GM12878 (cell line): ENCODE measurements at regions not wholly inside any gene's neighbourhood (a gene's known extent, or its start where the extent isn't known, plus 50 kb on each side); places are given as distances from the start of the nearest gene placed in this dataset.

Source experiments
- ATAC-seq: fragments of 200-7000 bp; cut with Tn5 transposase; 3 replicates; pipeline ENCODE4 v1.9.1; 2020; ENCODE audit warnings: mild to moderate bottlenecking, moderate library complexity
- BruUV-seq: library from RNA; stranded (reverse); fragments of 400-500 nt; replicated peaks from 2 replicates; lab custom pipeline; 2021; lab: Mats Ljungman, UMichigan
- CTCF ChIA-PET: fragments of 300-600 bp; sonication (Branson Sonifier 250); formaldehyde crosslinking; extraction: SDS; loops from one replicate; lab custom pipeline; 2021; ENCODE audit warnings: inconsistent platforms; lab: Yijun Ruan, JAX
- POLR2A ChIA-PET: fragments of 350-600 bp; formaldehyde crosslinking; extraction: SDS; loops from one replicate; lab custom pipeline; 2021; ENCODE audit warnings: inconsistent platforms; lab: Charles Lee
- RAD21 ChIA-PET: fragments of 300-600 bp; sonication (Branson Sonifier 250); formaldehyde crosslinking; loops from one replicate; lab custom pipeline; 2023; ENCODE audit warnings: antibody characterized with exemption; ENCODE audit not compliant: unreplicated experiment; lab: Charles Lee
- SMC1A ChIA-PET: fragments of 300-600 bp; sonication (Branson Sonifier 250); formaldehyde crosslinking; loops from one replicate; lab custom pipeline; 2023; ENCODE audit not compliant: unreplicated experiment, uncharacterized antibody; lab: Charles Lee
- DNase-seq: peaks from one replicate; pipeline ENCODE4 v3.0.0-alpha.2; 2011; ENCODE audit warnings: low read depth, low spot score
- FAIRE-seq: peaks from 3 replicates; lab custom pipeline; 2011; peaks lifted over from hg19 to GRCh38; lab: Jason Lieb, UNC
- H2AFZ ChIP-seq: 2 replicates; pipeline ENCODE4 v1.6.0; 2011; ENCODE audit warnings: low read depth, low read length, control low read depth; ENCODE audit not compliant: control insufficient read depth
- H3K27ac ChIP-seq: 2 replicates; pipeline ENCODE4 v1.5.1; 2011; ENCODE audit warnings: control low read depth; ENCODE audit not compliant: control insufficient read depth, insufficient read depth
- H3K27me3 ChIP-seq, 2 experiments: replicated peaks in 1 of 2; 2 replicates each; pipeline versions ENCODE4 v1.6.0 to v1.6.1; 2011; ENCODE audit warnings: low read length in 1 of 2; ENCODE audit not compliant: control insufficient read depth in 2 of 2, insufficient read depth in 2 of 2
- H3K36me3 ChIP-seq, 2 experiments: 2 replicates each; pipeline ENCODE4 v1.5.1; 2011; ENCODE audit warnings: low read length in 1 of 2; ENCODE audit not compliant: control insufficient read depth in 2 of 2, insufficient read depth in 2 of 2
- H3K4me1 ChIP-seq: 2 replicates; pipeline ENCODE4 v1.6.1; 2011; ENCODE audit warnings: mild to moderate bottlenecking, low read length, moderate library complexity, mixed read lengths; ENCODE audit not compliant: control insufficient read depth, insufficient read depth
- H3K4me2 ChIP-seq: 2 replicates; pipeline ENCODE4 v1.6.0; 2011; ENCODE audit warnings: control low read depth; ENCODE audit not compliant: control insufficient read depth, insufficient read depth
- H3K4me3 ChIP-seq: fragments of 200-600 bp; sonication (generic); 2 replicates; pipeline ENCODE4 v1.5.1; 2016
- H3K79me2 ChIP-seq: 2 replicates; pipeline ENCODE4 v1.6.0; 2011; ENCODE audit warnings: low read length; ENCODE audit not compliant: control insufficient read depth, insufficient read depth
- H3K9ac ChIP-seq: 2 replicates; pipeline ENCODE4 v1.8.0; 2011; ENCODE audit warnings: low read length, control low read depth, mixed read lengths; ENCODE audit not compliant: control insufficient read depth, insufficient read depth
- H3K9me3 ChIP-seq: replicated peaks from 3 replicates; pipeline ENCODE4 v1.5.1; 2011; ENCODE audit warnings: mild to moderate bottlenecking, low read length; ENCODE audit not compliant: control insufficient read depth, insufficient read depth
- H4K20me1 ChIP-seq: 2 replicates; pipeline ENCODE4 v1.6.0; 2011; ENCODE audit not compliant: control insufficient read depth, insufficient read depth
- CEBPB ChIP-seq, 2 experiments: fragments of 150-350 bp in 1 of 2; IDR thresholded peaks; 2 replicates each; pipeline ENCODE4 v1.6.1; 2012 to 2014; ENCODE audit warnings: low read depth in 2 of 2, low read length in 2 of 2, borderline replicate concordance in 1 of 2, inconsistent platforms in 1 of 2
- FOXK2 ChIP-seq: fragments of 450-650 bp; IDR thresholded peaks from 2 replicates; pipeline ENCODE4 v1.6.1; 2017; ENCODE audit warnings: mild to moderate bottlenecking, moderate library complexity
- HCFC1 ChIP-seq: fragments of 150-350 bp; IDR thresholded peaks from 2 replicates; pipeline ENCODE4 v1.6.1; 2014; ENCODE audit warnings: low read length
- MEF2B ChIP-seq: fragments of 450-650 bp; IDR thresholded peaks from 2 replicates; pipeline ENCODE4 v1.6.1; 2018; ENCODE audit warnings: mild to moderate bottlenecking, moderate library complexity; ENCODE audit not compliant: partially characterized antibody, poor library complexity, severe bottlenecking
- POLR2AphosphoS2 ChIP-seq: IDR thresholded peaks from 2 replicates; pipeline ENCODE4 v1.6.1; 2011; ENCODE audit warnings: low read depth, mild to moderate bottlenecking, low read length, improper control_type of control experiment, moderate library complexity
- SPI1 ChIP-seq: IDR thresholded peaks from 2 replicates; pipeline ENCODE4 v1.6.1; 2011; ENCODE audit warnings: low read depth, mild to moderate bottlenecking, low read length, moderate library complexity, borderline replicate concordance; ENCODE audit not compliant: insufficient read depth
- STAT1 ChIP-seq: fragments of 450-650 bp; conservative IDR thresholded peaks from 2 replicates; pipeline ENCODE4 v1.6.1; 2014; ENCODE audit warnings: antibody characterized with exemption, mild to moderate bottlenecking
- ZNF217 ChIP-seq: fragments of 450-650 bp; IDR thresholded peaks from 2 replicates; pipeline ENCODE4 v1.6.1; 2017; ENCODE audit warnings: antibody characterized with exemption, mild to moderate bottlenecking
- ZNF274 ChIP-seq: IDR thresholded peaks from one replicate; pipeline ENCODE4 v1.8.0; 2011; ENCODE audit not compliant: insufficient read length, insufficient read depth
- WGBS: methylation state at CpG from one replicate; pipeline ENCODE4 v1.1.6; 2016; ENCODE audit warnings: low lambda C conversion rate; ENCODE audit not compliant: insufficient replicate concordance, insufficient coverage; ENCODE audit errors: missing lambda C conversion rate; 5-methylcytosine and 5-hydroxymethylcytosine counted together
- in situ Hi-C: fragments of 300-500 bp; cut with MboI; formaldehyde crosslinking; loops from 9 replicates; pipeline ENCODE4 v1.14.3; 2018; ENCODE audit warnings: mixed read lengths
- intact Hi-C: fragments of 100-400 bp; cut with micrococcal nuclease; formaldehyde crosslinking; loops from one replicate; pipeline ENCODE4 v1.14.2; 2022; ENCODE audit not compliant: unreplicated experiment
- TF ChIP-seq, protein P1 (sequence below): IDR thresholded peaks from 2 replicates; pipeline ENCODE4 v1.6.1; 2012; ENCODE audit warnings: low read depth, low read length, improper control_type of control experiment
- TF ChIP-seq, protein P2 (sequence below): fragments of 450-650 bp; IDR thresholded peaks from 2 replicates; pipeline ENCODE4 v1.6.1; 2018; ENCODE audit warnings: mild to moderate bottlenecking, low read depth, moderate library complexity; ENCODE audit not compliant: partially characterized antibody

DNA sequence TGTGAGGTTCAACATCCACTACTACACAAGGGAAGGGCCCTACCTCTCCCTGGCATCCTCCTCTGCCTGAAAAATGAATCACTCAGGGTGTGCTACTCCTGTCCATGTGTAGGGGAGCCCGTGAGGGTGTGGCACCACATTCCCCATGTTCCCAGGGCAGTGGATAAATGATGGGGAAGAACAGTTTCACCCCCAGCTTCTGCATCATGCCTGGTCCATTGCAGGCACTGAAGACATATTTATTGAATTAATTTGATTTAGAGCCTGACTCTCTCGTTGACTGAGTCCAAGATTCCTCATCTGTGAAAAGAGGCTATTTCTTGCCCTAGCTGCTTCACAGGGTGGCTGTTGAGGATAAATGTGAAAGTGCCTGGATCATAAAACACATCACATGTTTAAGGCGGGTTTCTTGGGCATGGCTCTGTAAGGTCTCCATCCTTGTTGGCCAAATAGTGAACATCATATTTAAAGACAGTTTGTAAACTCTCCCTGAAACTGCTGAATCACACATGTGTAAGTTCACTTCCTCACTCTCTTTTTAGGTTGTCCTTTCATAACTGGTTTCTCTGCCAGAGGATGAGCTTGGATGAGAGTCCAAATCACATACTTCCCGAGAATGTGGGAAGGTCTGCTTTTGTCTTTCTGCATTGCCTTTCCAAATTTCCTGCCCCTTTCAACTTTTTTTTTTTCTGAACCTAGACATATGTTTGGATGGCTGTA, 79.7 kb upstream of the FYN start:
- BruUV-seq, result no TSS peak
- Histone ChIP-seq H3K27me3 (no peaks in the 10 kb centered on the region), H2AFZ (no peak overlapping the region; the same call in 1 of the 2 replicates), H3K9me3 (no peaks in the 10 kb centered on the region), H3K4me3 (no peak overlapping the region), H3K9ac (no peak overlapping the region), H4K20me1 (no peaks in the 10 kb centered on the region), H3K27ac (no peak overlapping the region), H3K79me2 (no peaks in the 10 kb centered on the region), H3K36me3 (no peaks in the 10 kb centered on the region), H3K4me1 (0 out of 2 replicates have a peak, but pooled peaks cover 4% of the 10 kb centered on the region), H3K4me2 (peak overlapping the region; percentile 7; the same call in 1 of the 2 replicates)
- CTCF ChIA-PET, result no interaction called here
- POLR2A ChIA-PET, result no interaction called here
- intact Hi-C loops, result no loop called here
- in situ Hi-C loops, result no loop called here
- ATAC-seq (peak; percentile 78), DNase-seq (no peak), FAIRE-seq (peak; percentile 52)
- SMC1A ChIA-PET, result no interaction called here
- 10% methylated on average over 4 of the region's 4 CpGs for WGBS
- RAD21 ChIA-PET, result no interaction called here
- no peak for TF ChIP-seq STAT1
- peak; percentile 74 for TF ChIP-seq SPI1

DNA sequence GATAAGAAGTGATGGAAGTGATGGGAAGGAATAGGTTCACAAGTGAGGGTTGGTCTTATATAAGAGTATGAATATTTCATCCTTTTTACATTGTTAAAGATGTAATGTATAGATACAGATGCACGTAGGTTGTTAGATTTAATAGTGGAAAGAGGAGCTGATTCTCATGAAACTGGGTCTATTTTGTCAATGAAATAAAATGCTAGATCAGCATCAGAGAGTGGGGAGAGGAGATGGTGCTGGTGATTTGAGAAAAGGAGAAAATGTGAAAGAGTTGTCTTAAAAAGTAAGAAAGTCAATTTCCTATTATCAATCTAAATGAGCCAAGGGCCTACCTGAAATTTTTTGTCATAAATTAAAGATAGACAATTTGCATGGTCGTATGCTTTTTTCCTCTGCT, 82.8 kb upstream of the FYN start:
- ChIA-PET RAD21 (interaction anchor here (0.7 kb wide), 1 partner anchor 12 kb away, joined by 3 read pairs; no protein-coding TSS in a partner anchor), SMC1A (interaction anchor here (0.9 kb wide), 1 partner anchor 21 kb away, joined by 3 read pairs; no protein-coding TSS in a partner anchor), POLR2A (interaction anchor here (0.6 kb wide), 1 partner anchor 22 kb away, joined by 3 read pairs; no protein-coding TSS in a partner anchor), CTCF (no interaction called here)
- H4K20me1 ChIP-seq, result no peaks in the 10 kb centered on the region
- no peak overlapping the region for H3K27ac ChIP-seq
- H3K4me2 ChIP-seq, result no peak overlapping the region
- 20% methylated on average over 2 of the region's 2 CpGs for WGBS
- no peaks in the 10 kb centered on the region for H3K79me2 ChIP-seq
- ATAC-seq, result no peak
- H3K27me3 ChIP-seq, result no peaks in the 10 kb centered on the region
- FAIRE-seq, result no peak
- intact Hi-C loops (no loop called here), in situ Hi-C loops (no loop called here)
- no peaks in the 10 kb centered on the region for H3K36me3 ChIP-seq
- H3K4me1 ChIP-seq, result 0 out of 2 replicates have a peak, but pooled peaks cover 4% of the 10 kb centered on the region
- no peaks in the 10 kb centered on the region for H3K9me3 ChIP-seq
- no peak overlapping the region for H3K4me3 ChIP-seq
- no peak overlapping the region for H3K9ac ChIP-seq
- no TSS peak for BruUV-seq
- no peak for DNase-seq
- no peak overlapping the region for H2AFZ ChIP-seq
- TF ChIP-seq, protein P1, sequence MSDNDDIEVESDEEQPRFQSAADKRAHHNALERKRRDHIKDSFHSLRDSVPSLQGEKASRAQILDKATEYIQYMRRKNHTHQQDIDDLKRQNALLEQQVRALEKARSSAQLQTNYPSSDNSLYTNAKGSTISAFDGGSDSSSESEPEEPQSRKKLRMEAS, result no peak
- TF ChIP-seq CEBPB (IDR thresholded peaks at IDR 0.05; ENCODE audit: borderline replicate concordance in 1 of 2, low read depth in 2 of 2, low read length in 2 of 2) (no peak), HCFC1 (no peak), FOXK2 (no peak), ZNF274 (no peak), ZNF217 (no peak), POLR2AphosphoS2 (no peak), MEF2B (no peak)
- TF ChIP-seq, protein P2, sequence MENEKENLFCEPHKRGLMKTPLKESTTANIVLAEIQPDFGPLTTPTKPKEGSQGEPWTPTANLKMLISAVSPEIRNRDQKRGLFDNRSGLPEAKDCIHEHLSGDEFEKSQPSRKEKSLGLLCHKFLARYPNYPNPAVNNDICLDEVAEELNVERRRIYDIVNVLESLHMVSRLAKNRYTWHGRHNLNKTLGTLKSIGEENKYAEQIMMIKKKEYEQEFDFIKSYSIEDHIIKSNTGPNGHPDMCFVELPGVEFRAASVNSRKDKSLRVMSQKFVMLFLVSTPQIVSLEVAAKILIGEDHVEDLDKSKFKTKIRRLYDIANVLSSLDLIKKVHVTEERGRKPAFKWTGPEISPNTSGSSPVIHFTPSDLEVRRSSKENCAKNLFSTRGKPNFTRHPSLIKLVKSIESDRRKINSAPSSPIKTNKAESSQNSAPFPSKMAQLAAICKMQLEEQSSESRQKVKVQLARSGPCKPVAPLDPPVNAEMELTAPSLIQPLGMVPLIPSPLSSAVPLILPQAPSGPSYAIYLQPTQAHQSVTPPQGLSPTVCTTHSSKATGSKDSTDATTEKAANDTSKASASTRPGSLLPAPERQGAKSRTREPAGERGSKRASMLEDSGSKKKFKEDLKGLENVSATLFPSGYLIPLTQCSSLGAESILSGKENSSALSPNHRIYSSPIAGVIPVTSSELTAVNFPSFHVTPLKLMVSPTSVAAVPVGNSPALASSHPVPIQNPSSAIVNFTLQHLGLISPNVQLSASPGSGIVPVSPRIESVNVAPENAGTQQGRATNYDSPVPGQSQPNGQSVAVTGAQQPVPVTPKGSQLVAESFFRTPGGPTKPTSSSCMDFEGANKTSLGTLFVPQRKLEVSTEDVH, result no peak
